Panc1 (cell line): ENCODE measurements at regions not wholly inside any gene's neighbourhood (a gene's known extent, or its start where the extent isn't known, plus 50 kb on each side); places are given as distances from the start of the nearest gene placed in this dataset.

Experiments
- ATAC-seq: fragments of 200-7000 bp; cut with Tn5 transposase; 2 replicates; pipeline ENCODE4 v1.9.1; 2020; ENCODE audit warnings: mild to moderate bottlenecking, moderate library complexity
- BruUV-seq: library from RNA; stranded (reverse); fragments of 400-500 nt; replicated peaks from 2 replicates; lab custom pipeline; 2021; lab: Mats Ljungman, UMichigan
- CTCF ChIA-PET: fragments of 300-600 bp; sonication (Branson Sonifier 250); formaldehyde crosslinking; loops from one replicate; lab custom pipeline; 2022; ENCODE audit warnings: antibody characterized with exemption; lab: Charles Lee
- POLR2A ChIA-PET: fragments of 300-600 bp; sonication (Branson Sonifier 250); formaldehyde crosslinking; loops from one replicate; lab custom pipeline; 2022; ENCODE audit warnings: antibody characterized with exemption; lab: Charles Lee
- DNase-seq: peaks from one replicate; pipeline ENCODE4 v3.0.0-alpha.2; 2010; ENCODE audit warnings: low read depth, low spot score
- H3K27ac ChIP-seq: 2 replicates; pipeline ENCODE4 v1.5.1; 2011; ENCODE audit warnings: mild to moderate bottlenecking, low read length, inconsistent platforms
- H3K27me3 ChIP-seq: fragments of 200-500 bp; sonication (Bioruptor generic); 2 replicates; pipeline ENCODE4 v1.6.0; 2014; ENCODE audit warnings: low read length, inconsistent platforms; ENCODE audit not compliant: control insufficient read depth, insufficient read depth
- H3K36me3 ChIP-seq: fragments of 200-500 bp; sonication (Bioruptor generic); 2 replicates; pipeline ENCODE4 v1.5.1; 2014; ENCODE audit warnings: inconsistent platforms, mild to moderate bottlenecking, low read length, moderate library complexity; ENCODE audit not compliant: control insufficient read depth, insufficient read depth
- H3K4me1 ChIP-seq: 2 replicates; pipeline ENCODE4 v1.5.1; 2011; ENCODE audit warnings: inconsistent platforms, mild to moderate bottlenecking, low read length, moderate library complexity; ENCODE audit not compliant: control insufficient read depth, insufficient read depth
- H3K4me3 ChIP-seq, 2 experiments: 2 replicates each; pipeline ENCODE4 v1.5.1; 2011 to 2012; ENCODE audit warnings: low read depth in 2 of 2, low read length in 2 of 2, mild to moderate bottlenecking in 2 of 2, inconsistent platforms in 1 of 2, moderate library complexity in 1 of 2
- H3K9me3 ChIP-seq: fragments of 200-500 bp; sonication (Bioruptor generic); 2 replicates; pipeline ENCODE4 v1.5.1; 2014; ENCODE audit warnings: low read depth, mild to moderate bottlenecking, inconsistent platforms, low read length, moderate library complexity; ENCODE audit not compliant: control insufficient read depth, insufficient read depth
- POLR2AphosphoS5 ChIP-seq: IDR thresholded peaks from 2 replicates; pipeline ENCODE4 v1.6.1; 2012; ENCODE audit warnings: mild to moderate bottlenecking, low read depth, low read length, moderate library complexity
- SIN3A ChIP-seq: IDR thresholded peaks from 2 replicates; pipeline ENCODE4 v1.6.1; 2012; ENCODE audit warnings: low read depth, mild to moderate bottlenecking, low read length, moderate library complexity, borderline replicate concordance; ENCODE audit not compliant: insufficient read depth
- TCF7L2 ChIP-seq: IDR thresholded peaks from 2 replicates; pipeline ENCODE4 v1.6.1; 2011; ENCODE audit warnings: mild to moderate bottlenecking, low read depth, low read length, inconsistent platforms
- in situ Hi-C: cut with HindIII; loops from 2 replicates; pipeline ENCODE4 v1.10.0; 2016; ENCODE audit warnings: low sequenced_read_pairs, low pct_unique_long_range_greater_than_20kb
- intact Hi-C: fragments of 100-400 bp; cut with micrococcal nuclease; formaldehyde crosslinking; loops from one replicate; pipeline ENCODE4 v1.10.0; 2022; ENCODE audit not compliant: unreplicated experiment
- TF ChIP-seq, protein P1 (sequence below), 2 experiments: IDR thresholded peaks; 2 replicates each; pipeline ENCODE4 v1.6.1; 2011 to 2012; ENCODE audit warnings: low read depth in 2 of 2, control low read depth in 1 of 2, low read length in 1 of 2, mild to moderate bottlenecking in 1 of 2, moderate library complexity in 1 of 2; ENCODE audit not compliant: insufficient read depth in 1 of 2
- TF ChIP-seq, protein P2 (sequence below): fragments of 450-650 bp; IDR thresholded peaks from 2 replicates; pipeline ENCODE4 v1.5.1; 2017; ENCODE audit warnings: mild to moderate bottlenecking

GRCh38 chr2:7777668-7778067 is 860.5 kb downstream of the RNF144A start:
- Histone ChIP-seq H3K4me3 (no peak overlapping the region), H3K9me3 (no peaks in the 10 kb centered on the region), H3K27me3 (no peaks in the 10 kb centered on the region), H3K4me1 (no peaks in the 10 kb centered on the region), H3K36me3 (no peaks in the 10 kb centered on the region), H3K27ac (no peak overlapping the region)
- CTCF ChIA-PET: no interaction called here
- in situ Hi-C loops: no loop called here
- ATAC-seq (no peak), DNase-seq (no peak)
- POLR2A ChIA-PET: no interaction called here
- no TSS peak for BruUV-seq
- intact Hi-C loops: no loop called here
- TF ChIP-seq TCF7L2 (no peak), POLR2AphosphoS5 (no peak), SIN3A (no peak)
- TF ChIP-seq, protein P1, sequence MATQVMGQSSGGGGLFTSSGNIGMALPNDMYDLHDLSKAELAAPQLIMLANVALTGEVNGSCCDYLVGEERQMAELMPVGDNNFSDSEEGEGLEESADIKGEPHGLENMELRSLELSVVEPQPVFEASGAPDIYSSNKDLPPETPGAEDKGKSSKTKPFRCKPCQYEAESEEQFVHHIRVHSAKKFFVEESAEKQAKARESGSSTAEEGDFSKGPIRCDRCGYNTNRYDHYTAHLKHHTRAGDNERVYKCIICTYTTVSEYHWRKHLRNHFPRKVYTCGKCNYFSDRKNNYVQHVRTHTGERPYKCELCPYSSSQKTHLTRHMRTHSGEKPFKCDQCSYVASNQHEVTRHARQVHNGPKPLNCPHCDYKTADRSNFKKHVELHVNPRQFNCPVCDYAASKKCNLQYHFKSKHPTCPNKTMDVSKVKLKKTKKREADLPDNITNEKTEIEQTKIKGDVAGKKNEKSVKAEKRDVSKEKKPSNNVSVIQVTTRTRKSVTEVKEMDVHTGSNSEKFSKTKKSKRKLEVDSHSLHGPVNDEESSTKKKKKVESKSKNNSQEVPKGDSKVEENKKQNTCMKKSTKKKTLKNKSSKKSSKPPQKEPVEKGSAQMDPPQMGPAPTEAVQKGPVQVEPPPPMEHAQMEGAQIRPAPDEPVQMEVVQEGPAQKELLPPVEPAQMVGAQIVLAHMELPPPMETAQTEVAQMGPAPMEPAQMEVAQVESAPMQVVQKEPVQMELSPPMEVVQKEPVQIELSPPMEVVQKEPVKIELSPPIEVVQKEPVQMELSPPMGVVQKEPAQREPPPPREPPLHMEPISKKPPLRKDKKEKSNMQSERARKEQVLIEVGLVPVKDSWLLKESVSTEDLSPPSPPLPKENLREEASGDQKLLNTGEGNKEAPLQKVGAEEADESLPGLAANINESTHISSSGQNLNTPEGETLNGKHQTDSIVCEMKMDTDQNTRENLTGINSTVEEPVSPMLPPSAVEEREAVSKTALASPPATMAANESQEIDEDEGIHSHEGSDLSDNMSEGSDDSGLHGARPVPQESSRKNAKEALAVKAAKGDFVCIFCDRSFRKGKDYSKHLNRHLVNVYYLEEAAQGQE (IDR thresholded peaks at IDR 0.05; ENCODE audit: insufficient read depth in 1 of 2, low read depth in 2 of 2, low read length in 1 of 2): no peak
- TF ChIP-seq, protein P2, sequence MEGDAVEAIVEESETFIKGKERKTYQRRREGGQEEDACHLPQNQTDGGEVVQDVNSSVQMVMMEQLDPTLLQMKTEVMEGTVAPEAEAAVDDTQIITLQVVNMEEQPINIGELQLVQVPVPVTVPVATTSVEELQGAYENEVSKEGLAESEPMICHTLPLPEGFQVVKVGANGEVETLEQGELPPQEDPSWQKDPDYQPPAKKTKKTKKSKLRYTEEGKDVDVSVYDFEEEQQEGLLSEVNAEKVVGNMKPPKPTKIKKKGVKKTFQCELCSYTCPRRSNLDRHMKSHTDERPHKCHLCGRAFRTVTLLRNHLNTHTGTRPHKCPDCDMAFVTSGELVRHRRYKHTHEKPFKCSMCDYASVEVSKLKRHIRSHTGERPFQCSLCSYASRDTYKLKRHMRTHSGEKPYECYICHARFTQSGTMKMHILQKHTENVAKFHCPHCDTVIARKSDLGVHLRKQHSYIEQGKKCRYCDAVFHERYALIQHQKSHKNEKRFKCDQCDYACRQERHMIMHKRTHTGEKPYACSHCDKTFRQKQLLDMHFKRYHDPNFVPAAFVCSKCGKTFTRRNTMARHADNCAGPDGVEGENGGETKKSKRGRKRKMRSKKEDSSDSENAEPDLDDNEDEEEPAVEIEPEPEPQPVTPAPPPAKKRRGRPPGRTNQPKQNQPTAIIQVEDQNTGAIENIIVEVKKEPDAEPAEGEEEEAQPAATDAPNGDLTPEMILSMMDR: no peak

DNA sequence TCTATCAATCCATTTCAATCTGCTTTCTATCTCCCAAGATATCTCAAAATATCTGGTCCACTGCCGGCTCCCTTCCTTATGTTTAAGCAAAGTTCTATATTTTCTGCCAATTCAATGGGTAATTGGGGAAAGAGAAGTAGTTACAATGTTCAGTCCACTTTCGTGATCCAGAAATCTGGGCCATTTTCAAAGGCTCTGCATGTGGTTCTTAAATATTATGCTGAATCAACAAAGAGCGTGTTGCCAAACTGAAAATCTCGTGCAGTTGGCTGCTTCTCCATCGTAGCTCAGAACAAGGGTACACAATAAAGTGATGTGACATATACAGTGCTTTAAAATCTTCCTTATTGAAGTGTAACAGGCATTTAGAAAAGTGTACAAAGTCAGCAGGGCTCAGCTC is 863.1 kb downstream of the RNF144A start:
- no peak overlapping the region for H3K27ac ChIP-seq
- intact Hi-C loops: no loop called here
- in situ Hi-C loops: no loop called here
- no TSS peak for BruUV-seq
- ChIA-PET CTCF (no interaction called here), POLR2A (no interaction called here)
- TF ChIP-seq, protein P2: no peak
- TF ChIP-seq POLR2AphosphoS5 (no peak), TCF7L2 (no peak), SIN3A (no peak)
- TF ChIP-seq, protein P1 (IDR thresholded peaks at IDR 0.05; ENCODE audit: insufficient read depth in 1 of 2, low read depth in 2 of 2, low read length in 1 of 2): no peak
- ATAC-seq: no peak
- H3K27me3 ChIP-seq: no peaks in the 10 kb centered on the region
- no peaks in the 10 kb centered on the region for H3K9me3 ChIP-seq
- no peak overlapping the region for H3K4me3 ChIP-seq
- no peak for DNase-seq
- H3K36me3 ChIP-seq: no peaks in the 10 kb centered on the region
- H3K4me1 ChIP-seq: no peaks in the 10 kb centered on the region
